ENCODE measurements at regions not wholly inside any gene's neighbourhood (a gene's known extent, or its start where the extent isn't known, plus 50 kb on each side); places are given as distances from the start of the nearest gene placed in this dataset.

DNA sequence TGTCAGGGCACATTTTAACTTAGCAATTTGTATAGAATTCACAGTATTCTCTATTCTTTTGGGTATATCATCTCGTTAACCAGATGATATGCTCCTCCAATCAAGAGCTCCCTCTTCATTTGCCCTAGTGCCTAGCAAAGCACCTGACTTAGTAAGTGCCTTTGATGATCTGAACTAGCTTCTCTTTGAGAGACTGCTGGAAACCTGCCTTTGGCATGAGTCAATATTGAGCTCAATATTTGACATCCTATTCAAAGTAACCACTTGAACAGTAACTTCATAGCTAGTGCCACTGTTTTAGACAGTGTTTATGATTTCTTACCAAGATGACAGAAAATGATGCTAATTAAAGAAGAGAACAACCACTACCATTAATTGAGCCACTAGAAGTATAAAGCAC lies 696.3 kb upstream of the UBE2E2 start:
- H3K36me3 ChIP-seq (ENCODE audit: control insufficient read depth in 2 of 4, insufficient read depth in 4 of 4, low read length in 3 of 4), result no peaks in the 10 kb centered on the region
- CTCF ChIA-PET (ENCODE audit: partially characterized antibody), result interaction anchor here (1.0 kb wide), 1 partner anchor 67 kb away, joined by 3 read pairs; no protein-coding TSS in a partner anchor
- no peak overlapping the region for H3K23ac ChIP-seq (ENCODE audit: insufficient read length)
- H2BK120ac ChIP-seq (replicated peaks; ENCODE audit: low read depth, low read length), result no peak overlapping the region
- no peak overlapping the region for H2BK15ac ChIP-seq (ENCODE audit: low read length)
- H4K8ac ChIP-seq (ENCODE audit: extremely low read depth, insufficient read depth, low read length), result no peak overlapping the region
- no peaks in the 10 kb centered on the region for H3K23me2 ChIP-seq (ENCODE audit: low read depth, low read length)
- H2BK12ac ChIP-seq (ENCODE audit: low read depth, low read length), result no peak overlapping the region
- no peak overlapping the region for H3K4ac ChIP-seq (replicated peaks; ENCODE audit: insufficient read length, low read depth, low read length)
- H3K79me1 ChIP-seq (ENCODE audit: low read depth, low read length), result no peaks in the 10 kb centered on the region
- no peaks in the 10 kb centered on the region for H3K4me1 ChIP-seq (replicated peaks in 1 of 4; ENCODE audit: control insufficient read depth in 3 of 4, insufficient read depth in 4 of 4, low read length in 3 of 4)
- FAIRE-seq, result no peak
- H4K5ac ChIP-seq (ENCODE audit: insufficient read length, low read depth, low read length), result no peak overlapping the region
- peaks cover 0 to 1% (median 0%) of the 10 kb centered on the region in 4 experiments; a peak in 1 of 7 replicates for H3K27me3 ChIP-seq (replicated peaks in 1 of 4; ENCODE audit: control insufficient read depth in 3 of 4, extremely low read depth in 1 of 4, insufficient read depth in 3 of 4, low read length in 3 of 4)
- no peak overlapping the region for H2AK5ac ChIP-seq (ENCODE audit: low read depth, low read length)
- no peaks in the 10 kb centered on the region for H3K79me2 ChIP-seq (ENCODE audit: control insufficient read depth in 1 of 2, insufficient read depth in 2 of 2, low read length in 2 of 2)
- no peak overlapping the region for H4K91ac ChIP-seq (replicated peaks; ENCODE audit: insufficient read length, low read length)
- H2BK20ac ChIP-seq (ENCODE audit: low read length), result no peak overlapping the region
- H3K56ac ChIP-seq (replicated peaks; ENCODE audit: insufficient read length, low read depth, low read length), result no peak overlapping the region
- no peaks in the 10 kb centered on the region for H4K20me1 ChIP-seq (replicated peaks in 1 of 2; ENCODE audit: control insufficient read depth in 1 of 2, insufficient read depth in 2 of 2, low read length in 2 of 2)
- no peak overlapping the region for H3K18ac ChIP-seq (ENCODE audit: extremely low read depth, low read length)
- H3K9ac ChIP-seq (replicated peaks in 1 of 4; ENCODE audit: extremely low read depth in 1 of 4, low read depth in 3 of 4, low read length in 3 of 4), result no peak overlapping the region
- no peak overlapping the region for H3K4me2 ChIP-seq (ENCODE audit: insufficient read depth in 1 of 2, low read depth in 2 of 2, low read length in 2 of 2)
- no peak overlapping the region for H3K14ac ChIP-seq (ENCODE audit: insufficient read length)
- WGBS, 2 experiments (ENCODE audit: extremely low coverage in 1 of 2, insufficient coverage in 1 of 2, insufficient read length in 1 of 2, insufficient replicate concordance in 2 of 2, low coverage in 1 of 2, low lambda C conversion rate in 2 of 2, missing lambda C conversion rate in 1 of 2), result 81% methylated on average over 1 of the region's 1 CpG; no CpG with 5 or more reads in 1 of the 2 experiments
- H3K27ac ChIP-seq (ENCODE audit: low read depth, low read length), result no peak overlapping the region
- POLR2A ChIA-PET (ENCODE audit: partially characterized antibody), result no interaction called here
- H2AFZ ChIP-seq (ENCODE audit: low read length), result no peak overlapping the region
- DNase-seq (ENCODE audit: low read depth in 1 of 2, low spot score in 2 of 2), result no peak
- TF ChIP-seq, protein P1, sequence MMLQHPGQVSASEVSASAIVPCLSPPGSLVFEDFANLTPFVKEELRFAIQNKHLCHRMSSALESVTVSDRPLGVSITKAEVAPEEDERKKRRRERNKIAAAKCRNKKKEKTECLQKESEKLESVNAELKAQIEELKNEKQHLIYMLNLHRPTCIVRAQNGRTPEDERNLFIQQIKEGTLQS (IDR thresholded peaks at IDR 0.05; ENCODE audit: insufficient read depth, low read depth, low read length), result no peak
- TF ChIP-seq CBX8 (IDR thresholded peaks at IDR 0.05; ENCODE audit: borderline replicate concordance, low read depth, low read length) (no peak), BRCA1 (IDR thresholded peaks at IDR 0.05; ENCODE audit: low read depth, low read length) (no peak)
- H3K4me3 ChIP-seq (ENCODE audit: extremely low read depth in 1 of 4, insufficient read depth in 2 of 4, low read depth in 3 of 4, low read length in 4 of 4), result no peak overlapping the region
- no peak overlapping the region for H2BK5ac ChIP-seq (ENCODE audit: low read depth, low read length)
- no peaks in the 10 kb centered on the region for H3K9me3 ChIP-seq (ENCODE audit: insufficient read depth in 2 of 2, low read depth in 1 of 2, low read length in 1 of 2)

Data from H1 (cell line).